Fibroblast of lung (primary cell): ENCODE measurements at regions not wholly inside any gene's neighbourhood (a gene's known extent, or its start where the extent isn't known, plus 50 kb on each side); places are given as distances from the start of the nearest gene placed in this dataset.
"Not testable (repeated sequence)": the region's sequence is repeated elsewhere in the genome, so short reads cannot be mapped to it uniquely, and the experiment has no call there.

Source experiments
- DNase-seq, 2 donors: peaks; one replicate each; pipeline versions ENCODE4 v3.0.0 to v3.0.0-alpha.2; 2010; ENCODE audit warnings: low read depth in 2 of 2
- H2AFZ ChIP-seq: 2 replicates; pipeline ENCODE4 v1.5.1; 2012; ENCODE audit warnings: low read length, control low read depth, inconsistent platforms
- H3K27ac ChIP-seq: 2 replicates; pipeline ENCODE4 v1.5.1; 2011; ENCODE audit warnings: low read length, control low read depth; ENCODE audit not compliant: insufficient read depth
- H3K27me3 ChIP-seq: 2 replicates; pipeline ENCODE4 v1.5.1; 2011; ENCODE audit warnings: mild to moderate bottlenecking, low read length; ENCODE audit not compliant: control insufficient read depth, insufficient read depth
- H3K36me3 ChIP-seq: 2 replicates; pipeline ENCODE4 v1.5.1; 2011; ENCODE audit warnings: low read length; ENCODE audit not compliant: control insufficient read depth, insufficient read depth
- H3K4me1 ChIP-seq: 2 replicates; pipeline ENCODE4 v1.5.1; 2011; ENCODE audit warnings: low read length; ENCODE audit not compliant: control insufficient read depth, insufficient read depth; ENCODE audit errors: extremely low read depth
- H3K4me2 ChIP-seq: 2 replicates; pipeline ENCODE4 v1.5.1; 2011; ENCODE audit warnings: low read length, control low read depth; ENCODE audit not compliant: insufficient read depth; ENCODE audit errors: extremely low read depth
- H3K4me3 ChIP-seq, 4 experiments: fragments of 200-600 bp in 1 of 4; sonication (generic) in 1 of 4; replicated peaks in 1 of 4; 2 replicates each; pipeline ENCODE4 v1.5.1; 2011 to 2016; ENCODE audit warnings: low read length in 4 of 4, low read depth in 3 of 4, mild to moderate bottlenecking in 3 of 4, control low read depth in 2 of 4, inconsistent platforms in 1 of 4, mixed read lengths in 1 of 4; ENCODE audit not compliant: insufficient read depth in 1 of 4; ENCODE audit errors: control extremely low read depth in 1 of 4
- H3K79me2 ChIP-seq: 2 replicates; pipeline ENCODE4 v1.5.1; 2012; ENCODE audit warnings: mild to moderate bottlenecking, low read length, inconsistent platforms; ENCODE audit not compliant: control insufficient read depth, insufficient read depth
- H3K9ac ChIP-seq: 2 replicates; pipeline ENCODE4 v1.5.1; 2011; ENCODE audit warnings: mild to moderate bottlenecking, low read length, control low read depth; ENCODE audit not compliant: insufficient read depth
- H3K9me3 ChIP-seq: 2 replicates; pipeline ENCODE4 v1.5.1; 2012; ENCODE audit warnings: low read depth, low read length; ENCODE audit not compliant: control insufficient read depth, insufficient read depth
- H4K20me1 ChIP-seq: 2 replicates; pipeline ENCODE4 v1.5.1; 2011; ENCODE audit warnings: low read length; ENCODE audit not compliant: control insufficient read depth, insufficient read depth; ENCODE audit errors: extremely low read depth
- EZH2 ChIP-seq: IDR thresholded peaks from 2 replicates; pipeline ENCODE4 v1.5.1; 2012; ENCODE audit warnings: low read length, control low read depth, mild to moderate bottlenecking; ENCODE audit errors: missing control alignments
- TF ChIP-seq, protein P1 (sequence below), 2 donors: IDR thresholded peaks in 1 of 2; conservative IDR thresholded peaks in 1 of 2; 1 replicate in 1 of 2; 2 replicates in 1 of 2; pipeline ENCODE4 v1.5.1; 2011 to 2012; ENCODE audit warnings: low read length in 2 of 2, control low read depth in 1 of 2, inconsistent platforms in 1 of 2, low read depth in 1 of 2, mild to moderate bottlenecking in 1 of 2

DNA sequence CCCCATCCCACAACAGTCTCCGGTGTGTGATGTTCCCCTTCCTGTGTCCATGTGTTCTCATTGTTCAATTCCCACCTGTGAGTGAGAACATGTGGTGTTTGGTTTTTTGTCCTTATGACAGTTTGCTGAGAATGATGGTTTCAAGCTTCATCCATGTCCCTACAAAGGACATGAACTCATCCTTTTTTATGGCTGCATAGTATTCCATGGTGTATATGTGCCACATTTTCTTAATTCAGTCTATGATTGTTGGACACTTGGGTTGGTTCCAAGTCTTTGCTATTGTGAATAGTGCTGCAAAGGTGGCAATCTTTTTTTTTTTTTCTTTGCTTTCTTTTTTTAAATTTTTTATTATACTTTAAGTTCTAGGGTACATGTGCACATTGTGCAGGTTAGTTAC is 406.7 kb upstream of the ATP5MC3 start:
- H2AFZ ChIP-seq, H4K20me1 ChIP-seq, H3K36me3 ChIP-seq, H3K4me3 ChIP-seq, H3K9me3 ChIP-seq, H3K27me3 ChIP-seq, H3K9ac ChIP-seq, H3K4me1 ChIP-seq, DNase-seq, H3K79me2 ChIP-seq, H3K27ac ChIP-seq, H3K4me2 ChIP-seq: not testable (repeated sequence)

DNA sequence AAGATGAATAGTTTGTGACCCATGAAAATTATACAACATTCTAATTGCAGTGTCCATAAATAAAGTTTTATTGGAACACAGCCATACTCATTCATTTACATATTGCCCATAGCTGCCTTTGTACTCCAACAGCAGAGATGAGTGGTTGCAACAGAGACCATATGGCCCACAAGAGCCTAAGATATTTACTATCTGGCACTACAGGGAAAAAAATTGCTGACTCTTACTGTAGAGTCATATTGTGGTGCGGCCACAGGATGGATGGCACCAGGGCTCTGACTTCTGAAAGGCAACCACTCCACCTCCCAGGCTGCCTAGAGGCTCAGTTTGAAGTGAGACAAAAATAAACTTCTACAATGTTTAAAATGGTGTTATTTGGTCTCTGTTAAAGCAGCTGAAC is 404.0 kb upstream of the ATP5MC3 start:
- no peaks in the 10 kb centered on the region for H3K9me3 ChIP-seq
- H3K4me2 ChIP-seq: no peak overlapping the region
- no peaks in the 10 kb centered on the region for H3K36me3 ChIP-seq
- no peak overlapping the region for H3K9ac ChIP-seq
- no peak for TF ChIP-seq EZH2
- TF ChIP-seq, protein P1, sequence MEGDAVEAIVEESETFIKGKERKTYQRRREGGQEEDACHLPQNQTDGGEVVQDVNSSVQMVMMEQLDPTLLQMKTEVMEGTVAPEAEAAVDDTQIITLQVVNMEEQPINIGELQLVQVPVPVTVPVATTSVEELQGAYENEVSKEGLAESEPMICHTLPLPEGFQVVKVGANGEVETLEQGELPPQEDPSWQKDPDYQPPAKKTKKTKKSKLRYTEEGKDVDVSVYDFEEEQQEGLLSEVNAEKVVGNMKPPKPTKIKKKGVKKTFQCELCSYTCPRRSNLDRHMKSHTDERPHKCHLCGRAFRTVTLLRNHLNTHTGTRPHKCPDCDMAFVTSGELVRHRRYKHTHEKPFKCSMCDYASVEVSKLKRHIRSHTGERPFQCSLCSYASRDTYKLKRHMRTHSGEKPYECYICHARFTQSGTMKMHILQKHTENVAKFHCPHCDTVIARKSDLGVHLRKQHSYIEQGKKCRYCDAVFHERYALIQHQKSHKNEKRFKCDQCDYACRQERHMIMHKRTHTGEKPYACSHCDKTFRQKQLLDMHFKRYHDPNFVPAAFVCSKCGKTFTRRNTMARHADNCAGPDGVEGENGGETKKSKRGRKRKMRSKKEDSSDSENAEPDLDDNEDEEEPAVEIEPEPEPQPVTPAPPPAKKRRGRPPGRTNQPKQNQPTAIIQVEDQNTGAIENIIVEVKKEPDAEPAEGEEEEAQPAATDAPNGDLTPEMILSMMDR (conservative IDR thresholded peaks at IDR 0.05 in 1 of 2, IDR thresholded peaks at IDR 0.05 in 1 of 2; ENCODE audit: low read depth in 1 of 2, low read length in 2 of 2): no peak
- no peak overlapping the region for H3K4me3 ChIP-seq
- H4K20me1 ChIP-seq: no peaks in the 10 kb centered on the region
- DNase-seq: no peak
- H3K79me2 ChIP-seq: no peaks in the 10 kb centered on the region
- H3K27ac ChIP-seq: no peak overlapping the region
- H2AFZ ChIP-seq: no peak overlapping the region
- H3K4me1 ChIP-seq: no peaks in the 10 kb centered on the region
- H3K27me3 ChIP-seq: no peaks in the 10 kb centered on the region

DNA sequence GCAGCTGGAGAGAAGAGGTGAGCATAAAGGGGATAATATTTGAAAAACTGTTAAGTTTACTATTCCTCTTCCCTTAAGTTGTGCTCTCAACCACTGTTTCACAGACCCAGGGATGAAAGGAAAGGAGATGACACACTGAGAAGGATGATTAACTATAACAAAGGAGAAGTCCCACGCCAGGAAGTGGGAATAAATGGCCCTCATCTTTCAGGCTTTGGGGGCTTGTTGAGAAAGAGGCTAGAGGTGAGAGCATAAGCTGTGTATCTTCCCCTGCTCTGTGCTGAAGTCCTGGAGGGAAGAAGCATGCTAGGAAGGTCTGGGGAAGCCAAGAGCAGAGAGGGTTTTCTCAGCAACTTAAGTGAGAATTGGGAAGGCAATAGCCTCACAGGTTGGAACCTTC is 399.1 kb upstream of the ATP5MC3 start:
- Histone ChIP-seq H3K27ac (no peak overlapping the region), H3K9me3 (no peaks in the 10 kb centered on the region), H3K36me3 (no peaks in the 10 kb centered on the region), H3K79me2 (no peaks in the 10 kb centered on the region), H3K27me3 (no peaks in the 10 kb centered on the region), H3K4me2 (no peak overlapping the region), H3K4me3 (no peak overlapping the region), H3K9ac (no peak overlapping the region), H3K4me1 (no peaks in the 10 kb centered on the region), H4K20me1 (no peaks in the 10 kb centered on the region), H2AFZ (no peak overlapping the region)
- TF ChIP-seq, protein P1 (conservative IDR thresholded peaks at IDR 0.05 in 1 of 2, IDR thresholded peaks at IDR 0.05 in 1 of 2; ENCODE audit: low read depth in 1 of 2, low read length in 2 of 2): no peak
- no peak for TF ChIP-seq EZH2
- no peak for DNase-seq

DNA sequence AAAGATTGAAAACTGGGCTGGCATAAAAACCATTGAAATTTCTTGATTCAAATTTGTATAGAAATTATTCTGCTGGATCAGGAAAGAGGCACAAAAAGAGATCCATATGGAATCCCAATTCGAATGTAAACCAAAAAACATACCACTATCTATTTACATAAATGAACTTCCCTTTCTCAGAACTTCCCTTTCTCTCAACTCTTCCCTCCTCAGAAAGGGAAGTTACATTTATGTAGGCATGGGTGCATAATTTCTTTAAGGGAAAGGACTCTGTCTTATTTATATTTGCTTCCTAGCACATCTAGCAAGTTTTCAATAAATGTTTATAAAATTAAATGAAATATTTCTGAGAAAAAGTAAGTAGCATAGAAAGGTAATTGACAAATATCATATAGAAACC is 398.1 kb upstream of the ATP5MC3 start:
- Histone ChIP-seq H3K4me1 (no peaks in the 10 kb centered on the region), H3K27ac (no peak overlapping the region), H3K9ac (no peak overlapping the region), H3K4me2 (no peak overlapping the region), H3K9me3 (no peaks in the 10 kb centered on the region), H3K4me3 (no peak overlapping the region), H4K20me1 (no peaks in the 10 kb centered on the region), H3K36me3 (no peaks in the 10 kb centered on the region), H2AFZ (no peak overlapping the region), H3K79me2 (no peaks in the 10 kb centered on the region), H3K27me3 (no peaks in the 10 kb centered on the region)
- no peak for DNase-seq
- no peak for TF ChIP-seq EZH2
- TF ChIP-seq, protein P1 (conservative IDR thresholded peaks at IDR 0.05 in 1 of 2, IDR thresholded peaks at IDR 0.05 in 1 of 2; ENCODE audit: low read depth in 1 of 2, low read length in 2 of 2): no peak
